ENCODE measurements at regions not wholly inside any gene's neighbourhood (a gene's known extent, or its start where the extent isn't known, plus 50 kb on each side); places are given as distances from the start of the nearest gene placed in this dataset.

- DNase-seq (ENCODE audit: low spot score, unreplicated experiment) = no peak
Measured at GRCh38 chr9:116061546-116062205, 91.9 kb upstream of the PAPPA start.

GRCh38 chr9:116062206-116062550, 91.4 kb upstream of the PAPPA start:
- DNase-seq (ENCODE audit: low spot score, unreplicated experiment) = no peak
- Mint-ChIP-seq H3K27ac (no peak overlapping the region), H3K9me3 (ENCODE audit: low read depth) (no peaks in the 10 kb centered on the region), H3K4me3 (ENCODE audit: low read depth) (no peak overlapping the region), H3K27me3 (no peaks in the 10 kb centered on the region), H3K4me1 (ENCODE audit: low read depth) (no peaks in the 10 kb centered on the region), H3K36me3 (ENCODE audit: insufficient read depth) (no peaks in the 10 kb centered on the region)
- no peak for TF ChIP-seq CTCF (IDR thresholded peaks at IDR 0.05; ENCODE audit: unreplicated experiment)

More at GRCh38 chr9:116061546-116062205, 91.9 kb upstream of the PAPPA start:
- Mint-ChIP-seq H3K4me3 (ENCODE audit: low read depth) (no peak overlapping the region), H3K27me3 (no peaks in the 10 kb centered on the region), H3K4me1 (ENCODE audit: low read depth) (no peaks in the 10 kb centered on the region), H3K36me3 (ENCODE audit: insufficient read depth) (no peaks in the 10 kb centered on the region), H3K27ac (no peak overlapping the region), H3K9me3 (ENCODE audit: low read depth) (no peaks in the 10 kb centered on the region)
- TF ChIP-seq CTCF (IDR thresholded peaks at IDR 0.05; ENCODE audit: unreplicated experiment) = no peak

GRCh38 chr9:116064970-116065369, 88.6 kb upstream of the PAPPA start:
- Mint-ChIP-seq H3K36me3 (ENCODE audit: insufficient read depth) (no peaks in the 10 kb centered on the region), H3K27me3 (no peaks in the 10 kb centered on the region), H3K4me1 (ENCODE audit: low read depth) (no peaks in the 10 kb centered on the region), H3K9me3 (ENCODE audit: low read depth) (no peaks in the 10 kb centered on the region), H3K27ac (no peak overlapping the region), H3K4me3 (ENCODE audit: low read depth) (no peak overlapping the region)
- no peak for TF ChIP-seq CTCF (IDR thresholded peaks at IDR 0.05; ENCODE audit: unreplicated experiment)
- DNase-seq (ENCODE audit: low spot score, unreplicated experiment) = no peak

- TF ChIP-seq CTCF (IDR thresholded peaks at IDR 0.05; ENCODE audit: unreplicated experiment) = no peak
- Mint-ChIP-seq H3K4me1 (ENCODE audit: low read depth) (no peaks in the 10 kb centered on the region), H3K27ac (no peak overlapping the region), H3K4me3 (ENCODE audit: low read depth) (no peak overlapping the region), H3K9me3 (ENCODE audit: low read depth) (no peaks in the 10 kb centered on the region), H3K36me3 (ENCODE audit: insufficient read depth) (no peaks in the 10 kb centered on the region), H3K27me3 (no peaks in the 10 kb centered on the region)
- no peak for DNase-seq (ENCODE audit: low spot score, unreplicated experiment)
Measured at GRCh38 chr9:116066221-116066620, 87.4 kb upstream of the PAPPA start.

- H3K27ac Mint-ChIP-seq = no peak overlapping the region
- H3K4me1 Mint-ChIP-seq (ENCODE audit: low read depth) = no peaks in the 10 kb centered on the region
- TF ChIP-seq CTCF (IDR thresholded peaks at IDR 0.05; ENCODE audit: unreplicated experiment) = no peak
- H3K4me3 Mint-ChIP-seq (ENCODE audit: low read depth) = no peak overlapping the region
- no peaks in the 10 kb centered on the region for H3K9me3 Mint-ChIP-seq (ENCODE audit: low read depth)
- H3K36me3 Mint-ChIP-seq (ENCODE audit: insufficient read depth) = no peaks in the 10 kb centered on the region
- no peaks in the 10 kb centered on the region for H3K27me3 Mint-ChIP-seq
- no peak for DNase-seq (ENCODE audit: low spot score, unreplicated experiment)
Measured at GRCh38 chr9:116067566-116067965, 86.0 kb upstream of the PAPPA start.
